GM12878 (cell line): ENCODE measurements at regions not wholly inside any gene's neighbourhood (a gene's known extent, or its start where the extent isn't known, plus 50 kb on each side); places are given as distances from the start of the nearest gene placed in this dataset.

Experiments used
- BHLHE40 ChIP-seq, 2 experiments: fragments of 450-650 bp in 1 of 2; IDR thresholded peaks; 2 replicates each; pipeline ENCODE4 v1.6.1; 2011 to 2017; ENCODE audit warnings: low read depth in 2 of 2, borderline replicate concordance in 1 of 2, improper control_type of control experiment in 1 of 2, low read length in 1 of 2, mild to moderate bottlenecking in 1 of 2
- POLR2A ChIP-seq: IDR thresholded peaks from 2 replicates; pipeline ENCODE4 v1.6.1; 2011; ENCODE audit warnings: low read depth, mild to moderate bottlenecking, low read length

- TF ChIP-seq BHLHE40 (IDR thresholded peaks at IDR 0.05; ENCODE audit: borderline replicate concordance in 1 of 2, low read depth in 2 of 2, low read length in 1 of 2) (no peak), POLR2A (no peak)
These were observed 386.9 kb upstream of the TLE4 start for GRCh38 chr9:79184831-79185230.
